T-helper 1 cell treated with Interleukin-12 subunit alpha and Interleukin-12 subunit beta and Interleukin-4 antibody, amounts not matched to agents 30 ng/mL and 1 ng/mL, for 36 hours (primary cell): ENCODE measurements at regions not wholly inside any gene's neighbourhood (a gene's known extent, or its start where the extent isn't known, plus 50 kb on each side); places are given as distances from the start of the nearest gene placed in this dataset.
"Not testable (repeated sequence)": the region's sequence is repeated elsewhere in the genome, so short reads cannot be mapped to it uniquely, and the experiment has no call there.

ENCODE experiments used
- intact Hi-C: fragments of 100-400 bp; cut with micrococcal nuclease; formaldehyde crosslinking; loops from one replicate; pipeline ENCODE4 v1.15.1; 2024

DNA sequence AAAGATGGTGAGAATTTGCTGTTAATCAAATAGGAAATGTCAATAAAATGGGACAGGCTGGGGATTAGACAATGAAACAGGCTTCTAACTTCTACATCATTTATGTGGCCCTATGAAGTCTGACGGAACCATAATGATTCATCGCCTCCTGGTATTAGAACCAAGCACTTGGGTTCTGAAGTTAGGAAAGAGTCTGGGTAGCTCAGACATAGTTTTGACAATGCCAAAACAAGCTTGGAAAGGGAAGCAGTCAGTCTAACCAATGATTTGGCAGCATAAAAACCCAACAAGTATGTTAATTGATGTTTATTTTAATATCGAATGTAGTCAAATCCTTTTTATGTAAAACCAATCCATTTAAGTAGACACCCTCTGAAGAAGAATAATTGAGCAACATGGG lies 160.8 kb upstream of the RSPO3 start:
- intact Hi-C loops = no loop called here

DNA sequence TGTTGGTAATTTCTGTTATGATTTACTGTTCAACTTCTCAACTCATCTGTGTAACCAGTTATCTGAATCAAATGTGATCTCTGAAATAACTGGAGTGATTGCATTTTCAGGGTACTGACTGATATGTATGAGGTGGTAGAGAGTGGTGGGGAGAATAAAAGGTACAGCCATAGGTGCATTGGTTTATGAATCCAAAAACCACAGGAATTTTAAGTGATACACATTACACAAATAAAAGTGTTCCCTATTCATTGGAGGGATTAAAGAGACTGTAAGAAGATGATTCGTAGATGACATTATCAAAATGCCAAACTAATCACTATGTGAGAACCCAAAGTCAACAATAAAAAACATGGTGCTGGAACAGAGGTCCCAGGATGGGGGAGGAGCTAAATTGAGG lies 158.7 kb upstream of the RSPO3 start:
- intact Hi-C loops = no loop called here

DNA sequence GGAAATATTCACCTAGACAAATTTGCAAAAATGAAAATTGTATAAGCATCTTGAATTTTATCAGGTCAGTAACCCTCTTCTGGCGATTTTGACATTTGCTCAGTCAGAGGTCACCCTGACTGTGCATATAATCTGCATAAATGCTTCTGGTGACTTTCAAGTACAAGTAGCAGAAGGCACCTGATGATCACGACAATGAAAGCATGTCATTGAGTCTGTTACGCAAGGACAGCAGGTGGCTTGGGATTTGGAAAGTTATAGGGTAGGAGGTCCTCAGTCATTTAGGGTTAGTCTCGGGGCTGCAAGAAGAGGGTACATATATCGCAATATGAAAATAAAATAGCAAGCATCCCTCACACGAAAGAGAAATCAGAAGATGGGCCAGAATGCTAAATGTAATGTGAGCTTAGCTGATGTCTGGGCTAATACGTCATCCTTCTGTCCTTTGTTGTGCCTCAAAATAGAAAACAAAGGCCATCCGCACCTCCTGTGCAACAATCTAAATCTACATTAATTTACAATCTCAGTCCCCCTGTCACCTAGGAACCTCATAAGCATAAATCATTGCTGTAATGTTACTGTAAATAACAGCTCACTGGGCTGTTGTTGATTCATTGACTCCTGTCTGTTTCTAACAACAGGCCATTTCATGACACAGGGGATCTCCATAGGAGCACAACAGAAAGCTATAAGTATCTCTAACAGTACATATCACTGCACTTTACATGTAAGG lies 155.2 kb upstream of the RSPO3 start:
- intact Hi-C loops = no loop called here

DNA sequence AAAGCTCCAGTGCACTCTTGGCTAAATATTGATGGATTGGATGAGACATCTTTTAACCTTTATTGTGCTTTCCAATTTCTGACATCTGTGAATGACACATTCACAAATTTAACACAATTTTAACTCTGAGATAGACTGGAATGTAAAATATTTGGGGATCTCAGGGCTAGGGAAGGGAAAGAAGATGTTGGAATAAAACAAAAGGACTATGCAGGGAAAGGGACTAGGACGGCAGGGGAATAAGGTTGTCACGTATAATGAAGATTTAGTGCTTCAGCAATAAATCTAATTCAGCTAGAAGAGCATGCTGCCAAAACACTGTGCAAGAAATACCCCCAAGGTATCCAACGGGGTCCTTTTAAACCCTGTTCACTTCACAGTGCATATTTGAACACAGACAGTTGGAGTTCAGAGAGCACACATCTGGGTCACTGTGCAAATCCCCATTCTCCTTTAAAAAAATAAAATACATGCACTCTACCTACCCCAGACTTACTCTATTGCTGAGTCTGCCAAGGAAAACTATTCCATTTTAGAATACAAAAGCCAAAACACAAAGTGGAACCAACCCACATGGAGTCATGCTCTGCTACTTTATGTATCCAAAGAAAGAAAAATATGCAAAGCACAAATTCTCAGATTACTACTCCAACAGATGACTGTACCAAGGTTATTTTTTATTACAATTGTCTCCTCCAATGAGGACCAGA lies 151.0 kb upstream of the RSPO3 start:
- intact Hi-C loops = no loop called here

DNA sequence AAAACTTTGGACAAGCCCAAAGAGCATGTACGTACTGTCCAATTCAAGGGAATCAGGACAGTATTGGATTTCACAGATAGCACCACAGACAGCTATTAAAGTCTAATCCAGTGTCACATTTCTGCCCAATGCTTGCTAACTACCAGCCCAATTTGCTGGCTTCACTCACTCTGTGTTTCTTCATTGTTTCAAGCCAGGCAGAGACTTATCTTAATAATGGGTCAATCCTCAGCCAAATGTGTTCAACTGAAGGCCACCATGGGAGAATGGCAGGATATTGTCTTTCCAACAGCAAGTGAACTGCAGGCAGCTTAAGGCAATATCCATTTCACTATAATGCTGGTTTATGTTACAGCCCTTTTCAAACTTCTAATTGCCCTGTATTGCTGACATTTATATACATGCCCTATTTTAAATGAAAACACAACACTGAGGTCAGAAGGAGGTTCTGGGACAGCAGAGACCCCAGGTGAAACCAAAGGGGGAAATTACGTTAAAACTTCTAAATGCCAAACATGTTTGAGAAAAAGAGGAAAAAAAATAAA lies 142.1 kb upstream of the RSPO3 start:
- intact Hi-C loops = no loop called here

DNA sequence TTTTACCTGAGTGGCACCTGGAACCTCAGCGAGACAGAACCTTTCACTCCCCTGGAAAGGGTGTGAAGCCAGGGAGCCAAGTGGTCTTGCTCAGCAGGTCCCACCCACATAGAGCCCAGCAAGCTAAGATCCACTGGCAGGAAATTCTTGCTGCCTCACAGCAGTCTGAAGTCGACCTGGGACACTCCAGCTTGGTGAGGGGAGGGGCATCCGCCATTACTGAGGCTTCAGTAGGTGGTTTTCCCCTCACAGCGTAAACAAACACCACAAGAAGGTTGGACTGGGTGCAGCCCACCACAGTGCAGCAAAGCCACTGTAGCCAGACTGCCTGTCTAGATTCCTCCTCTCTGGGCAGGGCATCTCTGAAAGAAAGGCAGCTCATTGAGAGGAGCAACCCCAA lies 134.7 kb upstream of the RSPO3 start:
- intact Hi-C loops = no loop called here

DNA sequence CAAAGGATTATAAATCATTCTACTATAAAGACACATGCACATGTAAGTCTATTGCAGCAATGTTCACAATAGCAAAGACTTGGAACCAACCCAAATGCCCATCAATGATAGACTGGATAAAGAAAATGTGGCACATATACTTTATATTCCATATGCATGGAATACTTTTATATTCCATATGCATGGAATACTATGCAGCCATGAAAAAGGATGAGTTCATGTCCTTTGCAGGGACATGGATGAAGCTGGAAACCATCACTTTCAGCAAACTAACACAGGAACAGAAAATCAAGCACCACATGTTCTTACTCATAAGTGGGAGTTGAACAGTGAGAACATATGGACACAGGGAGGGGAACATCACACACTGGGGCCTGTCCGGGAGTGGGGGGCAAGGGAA lies 130.3 kb upstream of the RSPO3 start:
- intact Hi-C loops = not testable (repeated sequence)

DNA sequence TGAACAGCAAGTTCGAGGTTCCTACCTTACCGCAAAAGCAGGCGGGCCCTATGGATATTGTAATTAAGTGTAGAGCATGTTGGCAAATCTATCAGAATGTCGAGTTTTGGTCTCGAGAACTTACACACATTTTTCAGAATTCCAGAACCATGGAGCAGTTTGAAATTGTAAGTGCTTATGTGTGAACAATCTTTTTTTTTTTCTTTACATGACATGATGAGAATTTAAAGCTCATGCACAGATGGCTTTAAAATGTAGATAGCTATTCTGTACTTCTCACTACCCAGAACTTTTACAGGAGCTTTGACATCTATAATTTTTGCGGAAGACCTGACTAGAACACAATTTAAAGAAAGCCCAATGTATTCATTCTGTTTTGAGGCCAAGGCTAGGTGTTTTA lies 117.8 kb upstream of the RSPO3 start:
- intact Hi-C loops = no loop called here

DNA sequence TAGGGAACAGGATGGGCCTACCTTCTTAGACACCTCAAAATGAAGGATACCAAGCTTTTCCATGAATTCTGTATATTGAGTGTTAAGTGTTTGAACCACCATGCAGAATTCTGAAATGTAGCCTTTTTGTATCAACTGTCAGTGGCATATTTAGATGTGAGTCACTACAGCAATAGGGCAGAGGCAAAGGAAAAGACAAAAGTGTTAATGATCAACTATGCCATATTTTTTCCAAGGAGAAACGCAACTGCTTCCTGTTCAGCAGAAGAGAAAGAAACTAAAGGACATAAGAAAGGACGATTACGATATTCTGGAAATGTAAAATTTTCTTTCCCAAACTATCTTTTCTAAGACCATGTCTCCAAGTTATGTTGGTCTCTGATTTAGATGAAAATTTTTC lies 104.6 kb upstream of the RSPO3 start:
- intact Hi-C loops = no loop called here

DNA sequence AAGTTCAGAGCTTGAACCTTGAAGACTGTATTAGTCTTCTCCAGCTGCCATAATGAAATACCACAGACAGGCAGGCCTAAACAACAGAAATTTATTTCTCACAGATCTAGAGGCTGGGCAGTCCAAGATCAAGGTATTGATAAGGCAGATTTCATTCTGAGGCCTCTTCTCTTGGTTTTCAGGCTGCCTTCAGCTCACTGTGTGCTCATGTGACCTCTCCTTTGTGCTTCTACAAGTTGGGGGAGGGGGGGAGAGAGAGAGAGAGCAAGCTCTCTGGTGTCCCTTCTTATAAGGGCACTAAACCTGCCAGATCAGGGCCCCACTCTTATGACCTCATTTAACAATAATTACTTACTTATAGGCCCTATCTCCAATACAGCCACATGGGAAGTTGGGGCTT lies 102.6 kb upstream of the RSPO3 start:
- intact Hi-C loops = no loop called here

DNA sequence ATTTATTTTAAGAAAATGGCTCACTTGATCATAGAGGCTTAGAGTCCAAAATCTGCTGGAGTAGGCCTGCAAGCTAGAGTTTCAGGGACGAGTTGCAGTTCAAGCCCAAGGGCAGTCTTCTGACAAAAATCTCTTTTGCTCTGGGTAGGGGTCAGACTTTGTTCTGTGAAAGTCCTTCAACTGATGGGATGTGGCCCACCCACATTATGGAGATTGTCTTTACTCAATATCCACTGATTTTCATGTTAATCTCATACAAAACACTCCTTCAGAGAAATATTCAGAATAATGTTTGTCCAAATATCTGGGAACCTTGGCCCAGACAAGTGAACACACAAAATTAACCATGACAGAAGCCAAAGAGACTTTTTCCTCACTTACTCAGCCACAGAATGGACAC lies 98.6 kb upstream of the RSPO3 start:
- intact Hi-C loops = no loop called here

DNA sequence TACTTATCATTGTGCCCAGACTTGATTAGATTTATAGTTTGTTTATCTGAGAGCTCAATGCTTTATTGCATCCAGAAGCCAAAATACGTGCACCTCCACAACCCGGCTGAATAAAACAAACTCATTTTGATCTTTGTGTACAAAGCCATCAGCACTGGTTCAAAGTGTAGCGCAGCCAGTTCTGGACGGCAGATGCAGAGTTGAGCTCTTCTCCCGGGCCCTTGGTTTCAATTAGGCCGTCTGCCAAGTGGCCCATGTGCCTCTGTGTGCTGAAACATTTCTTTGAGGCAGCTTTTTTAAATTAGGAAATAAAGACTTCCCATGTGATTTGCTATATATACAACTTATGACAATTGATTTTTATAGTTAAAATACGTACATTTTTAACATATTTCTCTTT lies 96.2 kb upstream of the RSPO3 start:
- intact Hi-C loops = no loop called here

DNA sequence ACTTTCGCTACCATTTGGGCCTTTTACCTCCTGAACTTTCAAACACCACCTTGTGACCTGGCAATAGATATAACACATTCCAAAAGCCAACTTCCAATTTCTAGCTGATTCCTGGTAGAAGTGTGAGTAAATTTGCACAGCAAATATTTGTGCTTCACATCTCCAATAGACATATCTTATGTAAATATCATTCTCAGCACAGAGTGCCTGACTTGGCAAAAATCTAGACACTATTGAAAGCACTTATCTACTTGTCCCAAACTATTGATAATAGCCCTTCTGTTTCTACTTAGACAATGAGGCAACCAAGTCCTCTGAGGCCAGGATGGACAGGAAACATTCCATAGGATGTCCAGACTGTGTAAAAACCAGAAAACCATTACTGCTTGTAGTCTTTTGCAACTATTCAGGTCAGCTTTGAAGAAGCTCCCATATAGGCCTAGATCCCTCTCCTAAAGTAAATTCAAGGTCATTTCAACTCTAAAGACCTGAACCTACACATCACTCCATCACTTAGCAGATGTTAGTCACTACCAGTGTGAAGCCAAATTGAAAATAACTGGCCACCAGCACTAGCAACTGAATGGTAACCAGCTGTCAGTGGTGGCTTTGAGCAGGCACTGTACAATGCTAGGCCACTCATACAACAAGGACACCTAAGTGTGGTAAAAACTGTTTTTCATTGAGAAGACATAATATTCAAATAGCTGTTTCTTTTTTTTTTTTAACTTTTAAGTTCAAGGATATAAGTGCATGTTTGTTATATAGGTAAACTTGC lies 95.3 kb upstream of the RSPO3 start:
- intact Hi-C loops = no loop called here

DNA sequence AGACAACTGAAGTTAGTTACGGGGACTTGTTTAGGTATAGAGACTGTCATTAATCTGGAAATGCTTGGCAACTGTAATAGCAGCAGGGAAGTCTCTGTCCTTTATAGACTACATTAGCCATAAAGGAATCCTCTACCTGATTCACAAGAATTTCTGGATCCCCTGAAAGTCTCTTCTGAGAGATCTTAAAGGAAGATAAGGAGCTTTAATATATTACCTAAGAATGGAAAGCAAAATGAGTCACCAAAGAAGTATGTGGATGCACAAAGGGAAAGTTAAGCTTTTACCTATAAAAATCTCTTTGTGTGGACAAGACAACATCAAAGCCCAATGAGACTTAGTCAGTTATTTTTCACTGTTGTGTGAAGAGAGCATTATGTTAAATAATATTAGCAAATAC lies 92.2 kb upstream of the RSPO3 start:
- intact Hi-C loops = no loop called here

DNA sequence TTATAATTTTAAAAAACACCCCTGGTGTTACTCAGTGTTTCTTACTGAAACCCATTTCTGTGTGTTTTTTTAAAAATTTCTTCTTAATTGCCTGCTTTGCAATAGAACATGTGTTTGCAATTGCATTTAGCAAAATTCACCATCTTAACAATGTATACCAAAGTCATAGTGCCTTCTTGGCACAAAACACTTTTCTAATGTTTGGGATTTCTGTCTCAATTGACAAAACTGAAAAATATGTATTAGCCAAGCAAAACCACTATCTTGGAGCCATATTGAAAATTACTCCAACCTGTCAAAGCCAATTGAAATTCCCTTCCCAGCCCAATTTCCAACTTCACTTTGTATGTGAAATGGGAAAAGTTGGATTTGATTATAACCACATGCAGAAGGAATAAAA lies 88.4 kb upstream of the RSPO3 start:
- intact Hi-C loops = no loop called here

DNA sequence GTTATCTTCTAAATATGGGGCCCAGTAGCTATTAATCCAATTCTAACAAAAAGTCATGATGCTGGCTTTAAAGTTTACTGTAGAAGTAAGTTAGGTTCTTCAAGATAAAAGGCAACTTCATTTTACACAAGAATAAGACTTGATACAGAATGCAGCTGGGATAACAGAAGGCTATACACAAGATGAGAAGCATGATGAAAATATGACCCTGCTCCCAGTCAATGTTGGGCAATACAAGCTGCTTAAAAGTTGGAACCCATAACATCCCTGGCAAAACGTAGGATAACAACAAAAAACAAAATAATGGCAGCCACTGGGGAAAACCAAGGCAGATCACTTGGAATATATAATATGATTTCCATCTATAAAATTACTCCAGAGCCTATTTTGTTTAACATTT lies 87.6 kb upstream of the RSPO3 start:
- intact Hi-C loops = no loop called here

DNA sequence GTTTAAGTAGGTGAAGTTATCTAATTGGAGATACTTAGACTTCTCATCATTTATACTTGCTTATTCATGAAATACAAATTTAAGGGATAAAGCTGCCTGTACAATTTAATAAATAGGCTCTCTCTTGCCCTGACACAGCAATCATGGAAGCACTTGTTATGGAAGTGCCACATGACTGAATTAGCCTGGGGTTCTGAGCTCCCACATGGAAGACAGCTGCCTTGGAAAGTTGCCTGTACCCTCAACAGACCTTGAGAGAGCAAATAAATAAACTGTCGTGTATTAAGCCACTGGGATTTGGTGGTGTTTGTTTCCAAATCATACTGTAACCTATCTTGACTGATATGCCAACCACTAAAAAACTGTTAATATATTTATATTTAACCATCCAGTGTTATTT lies 87.0 kb upstream of the RSPO3 start:
- intact Hi-C loops = no loop called here

DNA sequence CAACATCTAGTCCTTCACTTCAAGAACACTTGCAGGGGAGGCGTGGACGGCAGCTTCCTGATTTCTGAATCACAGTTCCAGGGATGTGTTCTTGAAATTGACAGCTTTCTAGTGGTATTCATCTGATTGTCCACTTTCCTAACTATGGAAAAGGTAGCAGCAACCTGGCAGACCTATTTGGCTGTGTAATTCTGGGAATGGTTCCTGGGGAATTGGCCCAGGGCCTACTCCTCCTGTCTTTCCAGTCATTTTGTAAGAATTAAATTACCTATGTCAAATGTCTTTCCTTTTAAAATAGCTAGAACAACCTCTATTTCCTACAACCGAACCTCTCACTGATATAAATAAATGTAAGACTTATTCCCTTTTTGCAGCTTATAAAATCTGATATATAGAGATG lies 85.5 kb upstream of the RSPO3 start:
- intact Hi-C loops = no loop called here

DNA sequence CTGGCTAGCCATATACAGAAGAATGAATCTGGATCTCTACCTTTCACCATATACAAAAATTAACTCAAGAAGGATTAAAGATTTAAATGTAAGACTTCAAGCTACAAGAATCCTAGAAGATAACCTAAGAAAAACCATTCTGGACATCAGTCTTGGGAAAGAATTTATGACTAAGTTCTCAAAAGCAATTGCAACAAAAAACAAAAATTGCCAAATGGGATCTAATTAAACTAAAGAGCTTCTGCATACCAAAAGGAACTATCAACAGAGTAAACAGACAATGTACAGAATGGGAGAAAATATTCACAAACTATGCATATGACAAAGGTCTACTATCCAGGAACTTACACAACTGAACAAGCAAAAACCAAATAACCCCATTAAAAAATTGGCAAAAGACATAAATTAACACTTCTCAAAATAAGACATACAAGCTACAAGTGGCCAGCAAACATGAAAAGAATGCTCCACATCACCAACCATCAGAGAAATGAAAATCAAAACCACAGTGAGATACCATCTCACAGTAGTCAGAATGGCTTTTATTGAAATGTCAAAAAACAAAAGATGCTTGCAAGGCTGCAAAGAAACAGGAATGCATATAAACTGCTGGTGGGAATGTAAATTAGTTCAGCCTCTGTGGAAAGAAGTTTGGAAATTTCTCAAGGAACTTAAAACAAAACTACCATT lies 66.8 kb upstream of the RSPO3 start:
- intact Hi-C loops = no loop called here

DNA sequence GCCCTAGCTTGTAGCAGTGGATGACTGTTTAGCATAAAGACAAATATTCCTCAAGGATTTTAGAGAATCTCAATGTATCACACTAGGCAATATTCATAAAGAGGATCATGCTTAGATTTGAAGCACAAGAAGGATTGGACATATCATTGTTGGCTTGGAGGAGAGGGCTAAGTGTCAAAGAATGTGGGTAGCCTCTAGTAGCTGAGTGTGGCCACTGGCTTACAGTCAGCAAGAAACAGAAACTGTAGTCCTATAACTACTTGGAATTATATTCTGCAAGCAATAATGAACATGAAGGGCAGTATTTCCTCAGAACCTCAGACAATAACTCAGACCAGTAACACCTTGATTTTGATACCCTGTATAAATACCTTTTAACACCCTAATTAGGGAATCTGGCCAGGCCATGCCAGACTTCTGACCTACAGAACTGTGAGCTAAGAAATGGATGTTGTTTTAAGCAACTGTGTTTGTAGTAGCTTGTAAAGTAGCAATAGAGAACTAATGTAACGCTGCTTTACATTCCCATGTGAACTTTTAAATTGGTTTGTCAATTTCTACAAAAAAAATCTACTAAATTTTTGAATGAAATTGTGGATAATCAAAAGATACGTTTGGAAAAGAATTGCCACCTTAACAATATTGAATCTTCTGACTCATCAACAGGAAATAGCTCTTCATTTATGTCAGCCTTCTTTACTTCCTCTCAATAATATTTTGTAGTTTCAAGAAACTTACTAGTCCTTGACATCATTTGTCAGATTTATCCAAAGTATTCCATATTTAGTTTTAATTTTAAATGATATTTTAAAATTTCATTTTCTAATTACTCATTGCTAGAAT lies 65.2 kb upstream of the RSPO3 start:
- intact Hi-C loops = no loop called here

DNA sequence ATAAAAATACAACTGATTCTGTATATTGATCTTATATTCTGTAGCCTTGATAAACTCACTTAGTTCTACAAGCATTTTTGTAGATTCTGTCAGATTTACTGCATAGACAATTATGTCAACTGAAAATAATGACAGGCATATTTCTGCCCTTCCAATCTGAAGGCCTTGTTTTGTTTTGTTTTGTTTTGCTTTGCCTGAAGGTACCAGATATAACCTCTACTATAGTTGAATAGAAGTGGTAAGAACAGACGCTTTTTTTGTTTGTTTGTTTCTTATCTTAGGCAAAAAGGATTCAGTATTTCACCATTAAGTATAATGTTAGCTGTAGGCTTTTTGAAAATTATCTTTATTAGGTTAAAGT lies 64.6 kb upstream of the RSPO3 start:
- intact Hi-C loops = no loop called here
